ENCODE measurements at regions not wholly inside any gene's neighbourhood (a gene's known extent, or its start where the extent isn't known, plus 50 kb on each side); places are given as distances from the start of the nearest gene placed in this dataset.

DNA sequence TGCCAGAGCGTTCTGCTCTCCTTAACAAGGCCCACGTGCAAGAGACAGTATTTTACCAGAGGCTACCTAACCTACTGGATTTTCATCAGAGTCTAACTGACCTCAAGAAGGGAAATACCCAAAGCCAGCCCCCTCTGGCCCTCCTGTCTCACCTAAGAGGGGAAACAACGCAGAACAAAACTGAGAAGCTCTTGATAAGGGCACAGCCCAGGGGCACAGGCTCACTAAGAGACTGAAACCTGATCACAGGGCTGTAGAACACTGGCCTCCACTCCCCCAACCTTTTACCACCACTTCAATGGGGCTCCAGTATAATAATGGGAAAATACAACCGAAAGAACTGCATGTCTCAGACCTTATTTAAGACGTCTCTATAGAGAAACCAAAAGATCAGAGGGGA, 449.5 kb upstream of the CAMK1G start:
- TF ChIP-seq, protein P1, sequence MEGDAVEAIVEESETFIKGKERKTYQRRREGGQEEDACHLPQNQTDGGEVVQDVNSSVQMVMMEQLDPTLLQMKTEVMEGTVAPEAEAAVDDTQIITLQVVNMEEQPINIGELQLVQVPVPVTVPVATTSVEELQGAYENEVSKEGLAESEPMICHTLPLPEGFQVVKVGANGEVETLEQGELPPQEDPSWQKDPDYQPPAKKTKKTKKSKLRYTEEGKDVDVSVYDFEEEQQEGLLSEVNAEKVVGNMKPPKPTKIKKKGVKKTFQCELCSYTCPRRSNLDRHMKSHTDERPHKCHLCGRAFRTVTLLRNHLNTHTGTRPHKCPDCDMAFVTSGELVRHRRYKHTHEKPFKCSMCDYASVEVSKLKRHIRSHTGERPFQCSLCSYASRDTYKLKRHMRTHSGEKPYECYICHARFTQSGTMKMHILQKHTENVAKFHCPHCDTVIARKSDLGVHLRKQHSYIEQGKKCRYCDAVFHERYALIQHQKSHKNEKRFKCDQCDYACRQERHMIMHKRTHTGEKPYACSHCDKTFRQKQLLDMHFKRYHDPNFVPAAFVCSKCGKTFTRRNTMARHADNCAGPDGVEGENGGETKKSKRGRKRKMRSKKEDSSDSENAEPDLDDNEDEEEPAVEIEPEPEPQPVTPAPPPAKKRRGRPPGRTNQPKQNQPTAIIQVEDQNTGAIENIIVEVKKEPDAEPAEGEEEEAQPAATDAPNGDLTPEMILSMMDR (conservative IDR thresholded peaks at IDR 0.05; ENCODE audit: low read length): no peak
- TF ChIP-seq EZH2phosphoT487 (IDR thresholded peaks at IDR 0.05; ENCODE audit: borderline replicate concordance, low read depth, low read length): no peak
